Tongue (tissue), 1 donor: ENCODE measurements at regions not wholly inside any gene's neighbourhood (a gene's known extent, or its start where the extent isn't known, plus 50 kb on each side); places are given as distances from the start of the nearest gene placed in this dataset.
A peak's percentile ranks its signal among the peaks of the same experiment; 100 is the strongest.

Experiments used
- DNase-seq: peaks from one replicate; pipeline ENCODE4 v3.0.0-alpha.2; 2015

DNA sequence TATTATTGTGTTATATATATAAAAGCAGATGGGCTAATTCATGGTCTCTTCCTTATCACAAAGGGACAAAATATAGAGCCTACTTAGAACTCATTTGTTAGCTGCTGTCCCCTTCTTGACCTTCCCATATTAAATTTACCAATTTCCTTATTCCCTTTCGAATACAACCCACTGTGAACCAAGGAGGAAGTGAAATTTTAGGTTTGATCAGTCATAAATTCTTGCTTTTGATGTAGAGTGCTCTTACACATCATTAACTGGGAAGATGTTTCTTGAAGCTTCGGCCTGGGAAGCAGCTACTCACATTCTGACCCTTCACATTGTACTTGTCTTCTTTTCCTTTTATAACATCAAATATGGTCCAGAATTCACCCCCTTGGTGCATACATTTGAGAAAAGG, 579.0 kb downstream of the LRFN5 start:
- no peak for DNase-seq

DNA sequence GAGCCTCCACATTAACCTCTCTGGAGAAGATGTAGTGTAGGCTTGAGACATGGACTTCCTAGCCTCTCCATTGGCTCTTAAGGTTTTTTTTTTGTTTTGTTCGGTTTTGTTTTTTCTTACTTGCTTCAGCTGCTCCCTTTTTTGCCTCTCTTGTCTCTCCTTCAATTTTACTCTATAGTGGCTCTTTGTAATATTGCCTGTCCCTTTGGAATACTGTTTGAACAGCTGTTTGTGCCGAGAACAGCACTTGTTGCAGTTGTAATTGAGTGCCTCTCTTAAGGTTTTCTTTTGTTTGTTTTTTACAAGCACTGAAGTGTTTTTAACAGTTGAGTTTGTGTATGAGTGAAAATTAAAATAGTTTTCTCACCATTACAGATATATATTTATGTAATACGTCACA, 567.7 kb downstream of the LRFN5 start:
- peak; percentile 41 for DNase-seq

- peak; percentile 17 for DNase-seq
Measured at GRCh38 chr14:42173206-42173605, 566.5 kb downstream of the LRFN5 start.

DNA sequence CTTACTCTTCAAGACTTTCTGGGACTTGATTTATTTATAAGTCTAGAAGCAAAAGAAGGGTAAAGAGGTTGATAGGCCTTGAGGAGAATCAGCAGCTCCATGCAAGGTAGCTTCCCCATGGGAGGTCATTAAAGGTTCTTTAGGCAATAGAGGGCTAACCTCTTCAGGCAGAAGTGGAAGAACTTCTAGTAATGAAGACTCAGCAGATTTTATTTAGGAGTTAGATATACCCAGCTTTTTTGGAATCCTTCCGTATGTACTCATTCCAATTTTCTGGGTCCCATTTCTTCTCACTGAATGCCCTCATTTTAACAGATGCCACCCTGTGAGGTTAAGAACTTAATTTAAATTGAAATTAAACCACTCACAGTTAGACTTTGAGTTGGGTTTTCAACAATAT, 565.6 kb downstream of the LRFN5 start:
- DNase-seq, result no peak

GRCh38 chr14:42163136-42163535, 556.5 kb downstream of the LRFN5 start:
- no peak for DNase-seq

DNA sequence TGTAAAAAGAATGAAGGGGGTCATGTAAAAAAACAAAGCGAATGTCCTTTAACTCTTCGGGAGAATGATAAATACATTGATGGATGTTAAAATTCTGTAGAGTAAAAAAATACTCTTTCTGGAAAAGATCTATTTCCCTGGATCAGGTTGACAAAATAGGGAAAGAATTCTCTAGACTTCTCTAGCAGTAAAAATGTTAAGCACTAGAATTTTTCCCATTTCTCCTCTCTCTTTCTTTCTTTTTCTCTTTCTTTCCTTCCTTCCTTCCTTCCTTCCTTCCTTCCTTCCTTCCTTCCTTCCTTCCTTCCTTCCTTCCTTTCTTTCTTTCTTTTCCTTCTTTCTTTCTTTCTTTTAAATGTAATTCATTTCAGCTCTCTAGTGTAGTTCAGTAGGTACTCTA, 552.5 kb downstream of the LRFN5 start:
- no peak for DNase-seq

- DNase-seq, result no peak
Measured at GRCh38 chr14:42149609-42150261, 543.1 kb downstream of the LRFN5 start.

- DNase-seq, result no peak
Measured at GRCh38 chr14:42145766-42146165, 539.1 kb downstream of the LRFN5 start.

DNA sequence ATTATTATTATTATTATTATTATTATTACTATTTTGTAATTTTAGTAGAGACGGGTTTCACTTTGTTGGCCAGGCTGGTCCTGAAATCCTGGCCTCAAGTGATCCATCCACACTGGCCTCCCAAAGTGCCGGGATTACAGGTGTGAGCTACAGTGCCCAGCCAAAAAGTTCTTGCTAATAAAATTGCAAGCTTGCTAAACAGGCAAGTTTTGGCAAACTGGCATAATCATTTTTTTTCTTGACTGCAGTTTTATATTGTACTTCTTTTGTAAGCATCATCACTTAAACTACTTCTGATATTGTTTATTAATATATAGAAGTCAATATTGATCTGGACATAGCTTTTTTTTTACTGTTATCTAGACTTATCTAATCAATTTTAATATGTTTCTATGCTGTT, 536.4 kb downstream of the LRFN5 start:
- DNase-seq, result no peak

DNA sequence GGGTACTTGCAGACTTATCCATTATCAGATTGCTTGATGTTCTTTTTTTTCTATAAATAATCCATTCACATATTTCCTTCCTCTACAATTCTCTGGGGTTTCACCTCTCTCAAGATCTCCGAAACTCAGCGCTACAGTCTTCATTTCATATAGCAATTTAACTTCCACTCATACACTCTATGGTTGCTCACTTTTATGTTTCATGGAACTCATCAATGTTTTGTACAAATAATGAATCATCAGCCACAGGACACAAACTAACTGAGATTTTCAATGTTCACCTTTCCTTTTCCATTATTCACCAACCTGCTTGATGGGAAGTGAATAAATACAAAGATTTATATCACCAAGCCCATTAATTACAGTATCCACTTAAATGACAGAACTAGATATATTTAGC, 534.7 kb downstream of the LRFN5 start:
- no peak for DNase-seq

- no peak for DNase-seq
Measured at GRCh38 chr14:42140831-42141279, 534.2 kb downstream of the LRFN5 start.

DNA sequence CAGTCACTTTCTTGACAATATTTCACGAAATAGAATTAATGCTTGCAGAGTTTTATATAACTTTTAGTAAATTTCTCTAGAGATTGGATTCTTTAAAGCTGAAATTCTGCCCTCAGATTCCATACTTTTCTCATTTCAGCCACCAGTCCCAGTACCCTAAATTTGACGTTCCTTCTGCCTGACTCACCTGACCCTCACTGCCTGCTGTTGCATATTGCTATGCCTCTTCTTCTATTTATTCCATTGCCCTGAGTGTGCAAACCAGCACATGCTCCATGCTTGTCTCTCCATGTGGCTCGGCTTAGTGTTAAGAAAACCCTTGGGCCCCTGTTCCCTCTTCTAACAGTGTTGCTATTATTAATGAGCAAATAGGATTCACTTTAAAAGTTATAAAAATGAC, 533.3 kb downstream of the LRFN5 start:
- no peak for DNase-seq

- no peak for DNase-seq
Measured at GRCh38 chr14:42138406-42138805, 531.7 kb downstream of the LRFN5 start.

GRCh38 chr14:42130815-42131214, 524.1 kb downstream of the LRFN5 start:
- DNase-seq, result no peak

GRCh38 chr14:42123526-42123925, 516.9 kb downstream of the LRFN5 start:
- no peak for DNase-seq

DNA sequence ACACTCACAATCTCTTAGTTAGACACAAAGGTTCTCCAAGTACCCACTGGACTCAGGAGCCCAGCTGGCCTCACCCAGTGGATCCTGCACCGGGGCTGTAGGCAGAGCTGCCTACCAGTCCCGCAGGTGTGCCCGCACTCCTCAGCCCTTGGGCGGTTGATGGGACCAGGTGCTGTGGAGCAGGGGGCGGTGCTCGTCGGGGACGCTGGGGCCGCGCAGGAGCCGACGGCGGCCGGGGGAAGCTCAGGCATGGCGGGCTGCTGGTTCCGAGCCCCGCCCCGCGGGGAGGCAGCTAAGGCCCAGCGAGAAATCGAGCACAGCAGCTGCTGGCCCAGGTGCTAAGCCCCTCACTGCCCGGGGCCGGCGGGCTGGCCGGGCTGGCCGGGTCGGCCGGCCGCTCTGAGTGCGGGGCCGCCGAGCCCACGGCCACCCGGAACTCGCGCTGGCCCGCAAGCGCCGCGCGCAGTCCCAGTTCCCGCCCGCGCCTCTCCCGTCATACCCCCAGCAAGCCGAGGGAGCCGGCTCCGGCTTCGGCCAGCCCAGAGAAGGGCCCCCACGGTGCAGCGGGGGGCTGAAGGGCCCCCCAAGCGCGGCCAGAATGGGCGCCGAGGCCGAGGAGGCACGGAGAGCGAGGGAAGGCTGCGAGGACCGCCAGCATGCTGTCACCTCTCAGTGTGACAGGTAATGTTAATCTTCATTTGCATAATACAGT, 506.8 kb downstream of the LRFN5 start:
- DNase-seq, result no peak

DNA sequence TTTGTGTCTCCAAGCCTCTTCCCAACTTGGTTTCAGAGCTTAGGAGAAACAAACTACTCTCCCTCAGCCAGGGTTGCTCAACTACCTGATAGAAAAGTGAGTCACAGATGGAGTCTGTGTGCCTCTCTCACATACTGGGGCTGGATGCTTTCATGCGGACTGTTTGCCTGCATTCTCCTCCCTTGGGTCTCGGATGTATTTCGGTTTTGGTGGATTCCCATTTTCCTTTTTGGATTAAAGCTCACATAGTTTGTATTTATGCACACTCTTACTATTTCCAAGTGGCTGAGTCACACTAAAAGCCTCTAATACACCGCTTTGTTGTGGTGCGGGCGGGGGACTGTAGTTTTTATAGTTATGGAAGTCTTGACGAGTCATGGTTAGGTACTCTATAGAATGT, 505.4 kb downstream of the LRFN5 start:
- no peak for DNase-seq

DNA sequence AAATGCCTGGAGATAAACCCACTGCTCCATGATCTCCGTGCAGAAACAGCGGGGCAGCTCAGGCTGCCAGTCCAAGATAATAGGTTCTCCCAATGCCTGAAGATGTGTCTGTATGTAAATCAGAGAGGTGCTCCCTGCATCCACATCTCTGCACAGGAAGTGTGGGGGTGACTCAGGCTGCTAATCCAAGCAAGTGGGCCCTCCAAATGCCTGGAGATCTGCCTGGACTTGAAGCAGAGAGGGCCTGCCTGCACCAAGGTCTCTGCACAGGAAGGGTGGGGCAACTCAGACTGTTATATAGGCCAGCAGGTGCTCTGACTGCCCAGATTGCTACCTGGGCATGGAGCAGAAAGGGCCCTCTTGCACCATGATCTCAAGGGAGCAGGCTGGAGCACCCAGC, 504.7 kb downstream of the LRFN5 start:
- DNase-seq, result no peak

DNA sequence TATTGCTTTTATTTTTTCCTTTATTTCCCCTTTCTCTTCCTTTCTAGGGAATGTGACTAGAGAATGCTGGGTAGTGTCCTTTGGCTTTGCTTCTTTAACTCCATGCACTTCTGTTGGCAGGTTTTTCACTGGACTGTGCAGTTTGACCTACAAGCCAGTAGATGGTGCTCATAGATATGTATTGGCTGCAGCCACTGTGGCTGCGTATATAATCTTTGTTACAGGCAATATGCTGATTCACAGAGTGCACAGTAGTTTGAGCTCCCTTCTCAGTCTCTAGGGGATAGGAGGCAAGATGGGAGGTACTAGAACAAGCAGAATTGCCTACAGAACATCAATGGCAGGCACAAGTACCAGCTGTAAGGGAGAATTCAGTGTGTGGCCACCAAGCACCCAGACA, 503.5 kb downstream of the LRFN5 start:
- no peak for DNase-seq

GRCh38 chr14:42095155-42095554, 488.5 kb downstream of the LRFN5 start:
- DNase-seq, result no peak

- no peak for DNase-seq
Measured at GRCh38 chr14:42090122-42090521, 483.4 kb downstream of the LRFN5 start.

- DNase-seq, result no peak
Measured at GRCh38 chr14:42079911-42080310, 473.2 kb downstream of the LRFN5 start.

DNA sequence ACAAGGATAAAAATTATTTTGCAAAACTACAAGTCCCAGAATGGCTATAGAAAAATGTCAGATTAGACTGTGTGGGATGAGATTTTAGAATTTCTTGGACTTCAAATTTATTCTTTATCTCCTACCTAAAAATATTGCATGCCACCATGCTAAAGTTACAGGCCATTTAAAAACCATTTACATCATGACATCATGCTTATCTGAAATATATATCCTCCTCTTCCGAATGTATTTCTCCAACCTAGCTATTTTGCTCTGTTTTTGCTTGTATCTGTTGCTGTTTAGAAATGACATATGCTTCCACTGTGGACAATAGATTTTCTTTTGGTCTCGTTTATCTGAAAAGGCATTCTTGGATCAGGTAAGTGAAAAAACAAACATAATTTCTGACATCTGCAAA, 471.7 kb downstream of the LRFN5 start:
- no peak for DNase-seq

GRCh38 chr14:42070031-42070430, 463.4 kb downstream of the LRFN5 start:
- no peak for DNase-seq
